Loucy (cell line): ENCODE measurements at regions not wholly inside any gene's neighbourhood (a gene's known extent, or its start where the extent isn't known, plus 50 kb on each side); places are given as distances from the start of the nearest gene placed in this dataset.

ENCODE experiments used
- H2AFZ ChIP-seq: fragments of 200-600 bp; sonication (generic); 2 replicates; pipeline ENCODE4 v1.6.0; 2016; ENCODE audit warnings: antibody characterized with exemption, mild to moderate bottlenecking, low read length, moderate library complexity
- H3F3A ChIP-seq: fragments of 200-600 bp; 2 replicates; pipeline ENCODE4 v1.6.0; 2016; ENCODE audit warnings: antibody characterized with exemption, low read depth, mild to moderate bottlenecking
- H3K27me3 ChIP-seq: fragments of 200-600 bp; sonication (generic); 2 replicates; pipeline ENCODE4 v1.6.1; 2014; ENCODE audit warnings: low read length, mild to moderate bottlenecking; ENCODE audit not compliant: insufficient read depth, poor library complexity, severe bottlenecking
- H3K36me3 ChIP-seq: fragments of 200-600 bp; sonication (generic); 2 replicates; pipeline ENCODE4 v1.6.1; 2016; ENCODE audit warnings: low read length; ENCODE audit not compliant: insufficient read depth
- H3K4me1 ChIP-seq: fragments of 200-600 bp; sonication (generic); 2 replicates; pipeline ENCODE4 v1.5.1; 2014; ENCODE audit warnings: low read length, mild to moderate bottlenecking; ENCODE audit not compliant: insufficient read depth, poor library complexity, severe bottlenecking
- H3K4me2 ChIP-seq: fragments of 200-600 bp; sonication (generic); 2 replicates; pipeline ENCODE4 v1.6.0; 2014; ENCODE audit warnings: antibody characterized with exemption, low read length, low read depth, mild to moderate bottlenecking; ENCODE audit not compliant: poor library complexity, severe bottlenecking
- H3K4me3 ChIP-seq: fragments of 200-600 bp; sonication (generic); 2 replicates; pipeline ENCODE4 v1.5.1; 2014; ENCODE audit warnings: low read length, mild to moderate bottlenecking, mixed read lengths; ENCODE audit not compliant: poor library complexity, severe bottlenecking
- H3K79me2 ChIP-seq: fragments of 200-600 bp; sonication (generic); 2 replicates; pipeline ENCODE4 v1.6.1; 2014; ENCODE audit warnings: low read length; ENCODE audit not compliant: insufficient read depth
- H3K9ac ChIP-seq: fragments of 200-600 bp; sonication (generic); 2 replicates; pipeline ENCODE4 v1.6.0; 2014; ENCODE audit warnings: mild to moderate bottlenecking, low read depth, low read length, moderate library complexity; ENCODE audit not compliant: poor library complexity, severe bottlenecking
- H3K9me2 ChIP-seq: fragments of 200-600 bp; sonication (generic); replicated peaks from 2 replicates; pipeline ENCODE4 v1.6.1; 2016; ENCODE audit warnings: low read depth, low read length, mixed read lengths
- H3K9me3 ChIP-seq: fragments of 200-600 bp; sonication (generic); 2 replicates; pipeline ENCODE4 v1.6.1; 2014; ENCODE audit warnings: mild to moderate bottlenecking, antibody characterized with exemption, low read length, low read depth; ENCODE audit not compliant: insufficient read depth
- H4K20me1 ChIP-seq: fragments of 200-600 bp; sonication (generic); 2 replicates; pipeline ENCODE4 v1.6.0; 2014; ENCODE audit warnings: antibody characterized with exemption, low read length, mild to moderate bottlenecking; ENCODE audit not compliant: insufficient read depth, poor library complexity, severe bottlenecking
- EZH2phosphoT487 ChIP-seq: fragments of 200-600 bp; IDR thresholded peaks from 2 replicates; pipeline ENCODE4 v1.6.1; 2018; ENCODE audit warnings: antibody characterized with exemption, mild to moderate bottlenecking, moderate library complexity, borderline replicate concordance
- TF ChIP-seq, protein P1 (sequence below): fragments of 200-600 bp; sonication (generic); conservative IDR thresholded peaks from 2 replicates; pipeline ENCODE4 v1.5.1; 2014; ENCODE audit warnings: mild to moderate bottlenecking, antibody characterized with exemption, low read length

DNA sequence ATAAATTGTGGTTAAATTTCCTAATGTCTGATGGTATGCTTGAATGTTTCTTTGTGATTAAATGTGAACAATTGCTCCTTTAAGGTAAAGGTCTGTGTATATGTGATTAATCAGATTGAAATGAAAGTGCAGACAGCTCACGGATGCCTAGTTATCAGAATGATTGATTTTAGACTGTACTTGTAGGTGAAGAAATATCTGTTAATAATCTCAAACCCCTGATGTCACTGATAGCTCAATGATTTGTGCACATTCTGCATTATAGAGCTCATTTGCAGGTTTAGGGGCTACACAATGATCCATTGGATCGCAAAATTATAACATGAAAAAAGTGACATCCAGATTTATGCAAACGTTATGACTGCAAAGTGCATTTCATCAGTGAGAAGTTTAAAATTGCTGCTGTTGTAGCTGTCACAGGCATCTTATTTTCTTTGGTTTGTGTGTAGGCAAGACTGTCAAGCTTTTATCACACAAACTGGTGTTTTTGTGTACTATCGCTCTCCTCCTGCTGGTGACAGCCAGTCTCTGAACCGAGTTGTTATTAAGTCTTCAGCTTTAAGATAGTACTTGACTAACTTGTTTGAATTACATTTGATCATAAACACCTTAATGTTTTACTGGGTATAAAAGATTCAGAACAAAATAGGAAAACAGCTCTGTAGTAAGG is 103.4 kb upstream of the RMST start:
- H3K4me2 ChIP-seq = no peak overlapping the region
- no peak overlapping the region for H3K4me3 ChIP-seq
- H3K79me2 ChIP-seq = no peaks in the 10 kb centered on the region
- no peaks in the 10 kb centered on the region for H3K4me1 ChIP-seq
- no peaks in the 10 kb centered on the region for H3K9me3 ChIP-seq
- H3K27me3 ChIP-seq = no peaks in the 10 kb centered on the region
- no peaks in the 10 kb centered on the region for H3K9me2 ChIP-seq
- no peak for TF ChIP-seq EZH2phosphoT487
- TF ChIP-seq, protein P1, sequence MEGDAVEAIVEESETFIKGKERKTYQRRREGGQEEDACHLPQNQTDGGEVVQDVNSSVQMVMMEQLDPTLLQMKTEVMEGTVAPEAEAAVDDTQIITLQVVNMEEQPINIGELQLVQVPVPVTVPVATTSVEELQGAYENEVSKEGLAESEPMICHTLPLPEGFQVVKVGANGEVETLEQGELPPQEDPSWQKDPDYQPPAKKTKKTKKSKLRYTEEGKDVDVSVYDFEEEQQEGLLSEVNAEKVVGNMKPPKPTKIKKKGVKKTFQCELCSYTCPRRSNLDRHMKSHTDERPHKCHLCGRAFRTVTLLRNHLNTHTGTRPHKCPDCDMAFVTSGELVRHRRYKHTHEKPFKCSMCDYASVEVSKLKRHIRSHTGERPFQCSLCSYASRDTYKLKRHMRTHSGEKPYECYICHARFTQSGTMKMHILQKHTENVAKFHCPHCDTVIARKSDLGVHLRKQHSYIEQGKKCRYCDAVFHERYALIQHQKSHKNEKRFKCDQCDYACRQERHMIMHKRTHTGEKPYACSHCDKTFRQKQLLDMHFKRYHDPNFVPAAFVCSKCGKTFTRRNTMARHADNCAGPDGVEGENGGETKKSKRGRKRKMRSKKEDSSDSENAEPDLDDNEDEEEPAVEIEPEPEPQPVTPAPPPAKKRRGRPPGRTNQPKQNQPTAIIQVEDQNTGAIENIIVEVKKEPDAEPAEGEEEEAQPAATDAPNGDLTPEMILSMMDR = no peak
- no peak overlapping the region for H2AFZ ChIP-seq
- no peaks in the 10 kb centered on the region for H3F3A ChIP-seq
- no peaks in the 10 kb centered on the region for H3K36me3 ChIP-seq
- no peaks in the 10 kb centered on the region for H4K20me1 ChIP-seq
- no peak overlapping the region for H3K9ac ChIP-seq

DNA sequence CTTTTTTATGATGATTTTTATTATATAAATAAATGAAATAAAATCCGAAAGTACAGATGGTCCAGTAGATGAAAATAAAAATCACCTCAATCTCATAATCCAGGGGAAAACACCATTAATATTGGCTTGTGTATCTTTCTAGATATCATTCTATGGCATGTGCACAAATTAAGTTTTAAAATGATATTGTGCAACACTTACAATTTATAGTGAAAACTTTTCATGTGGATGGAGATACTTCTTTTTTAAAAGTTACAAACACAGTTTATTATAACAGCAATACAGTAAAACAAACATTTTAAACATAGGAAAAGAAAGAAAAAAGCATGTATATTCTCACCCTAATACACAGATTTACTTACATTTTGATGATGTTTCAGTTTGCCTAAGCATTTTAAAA is 98.9 kb upstream of the RMST start:
- Histone ChIP-seq H3K79me2 (no peaks in the 10 kb centered on the region), H3K9me3 (no peaks in the 10 kb centered on the region), H3K9me2 (no peaks in the 10 kb centered on the region), H2AFZ (no peak overlapping the region), H3K4me3 (no peak overlapping the region), H3K9ac (no peak overlapping the region), H3K4me1 (no peaks in the 10 kb centered on the region), H3K27me3 (no peaks in the 10 kb centered on the region), H3K36me3 (no peaks in the 10 kb centered on the region), H4K20me1 (no peaks in the 10 kb centered on the region), H3K4me2 (no peak overlapping the region), H3F3A (no peaks in the 10 kb centered on the region)
- TF ChIP-seq, protein P1 = no peak
- no peak for TF ChIP-seq EZH2phosphoT487

- TF ChIP-seq, protein P1 = no peak
- no peak for TF ChIP-seq EZH2phosphoT487
- Histone ChIP-seq H3K79me2 (no peaks in the 10 kb centered on the region), H3K9me2 (no peaks in the 10 kb centered on the region), H3F3A (no peaks in the 10 kb centered on the region), H3K4me3 (no peak overlapping the region), H2AFZ (no peak overlapping the region), H4K20me1 (no peaks in the 10 kb centered on the region), H3K4me1 (no peaks in the 10 kb centered on the region), H3K36me3 (no peaks in the 10 kb centered on the region), H3K9me3 (no peaks in the 10 kb centered on the region), H3K27me3 (no peaks in the 10 kb centered on the region), H3K4me2 (no peak overlapping the region), H3K9ac (no peak overlapping the region)
Observed at GRCh38 chr12:97368462-97369163, 94.0 kb upstream of the RMST start.
